B cell (primary cell): ENCODE measurements at regions not wholly inside any gene's neighbourhood (a gene's known extent, or its start where the extent isn't known, plus 50 kb on each side); places are given as distances from the start of the nearest gene placed in this dataset.

Experiments used
- CTCF ChIP-seq: fragments of 200-600 bp; IDR thresholded peaks from one replicate; pipeline ENCODE4 v1.8.0; 2022; ENCODE audit warnings: antibody characterized with exemption, mild to moderate bottlenecking
- EZH2 ChIP-seq: IDR thresholded peaks from 2 replicates; pipeline ENCODE4 v1.6.1; 2012; ENCODE audit warnings: borderline replicate concordance, low read depth, mild to moderate bottlenecking, moderate library complexity, low read length; ENCODE audit not compliant: insufficient read depth, poor library complexity, severe bottlenecking

- TF ChIP-seq CTCF (no peak), EZH2 (no peak)
These were observed 384.9 kb upstream of the CNKSR2 start for GRCh38 chrX:20989361-20989760.
